ENCODE measurements at regions not wholly inside any gene's neighbourhood (a gene's known extent, or its start where the extent isn't known, plus 50 kb on each side); places are given as distances from the start of the nearest gene placed in this dataset.
A peak's percentile ranks its signal among the peaks of the same experiment; 100 is the strongest.

GRCh38 chr2:213229814-213230213 lies 54.5 kb upstream of the SPAG16 start:
- H2BK120ac ChIP-seq (ENCODE audit: low read depth, low read length) = no peak overlapping the region
- H2BK12ac ChIP-seq (ENCODE audit: low read length) = no peak overlapping the region
- no peak overlapping the region for H3K4me3 ChIP-seq (ENCODE audit: low read length in 2 of 2)
- no peaks in the 10 kb centered on the region for H3K79me1 ChIP-seq (ENCODE audit: low read depth, low read length)
- no peak overlapping the region for H2AFZ ChIP-seq (ENCODE audit: low read length)
- no peaks in the 10 kb centered on the region for H3K36me3 ChIP-seq (replicated peaks in 1 of 2; ENCODE audit: control insufficient read depth in 2 of 2, insufficient read depth in 2 of 2, low read length in 2 of 2)
- no peak overlapping the region for H2AK5ac ChIP-seq (ENCODE audit: low read depth, low read length)
- H3K18ac ChIP-seq (ENCODE audit: low read length) = no peak overlapping the region
- no peak overlapping the region for H3K9ac ChIP-seq (ENCODE audit: low read depth, low read length, poor library complexity)
- H4K91ac ChIP-seq (ENCODE audit: low read depth, low read length, poor library complexity) = no peak overlapping the region
- H2BK15ac ChIP-seq (ENCODE audit: low read length) = no peak overlapping the region
- no peak overlapping the region for H2BK5ac ChIP-seq (ENCODE audit: low read length)
- H3K4me1 ChIP-seq (ENCODE audit: control insufficient read depth in 2 of 2, insufficient read depth in 1 of 2, low read depth in 1 of 2, low read length in 2 of 2) = peaks cover 5 to 28% of the 10 kb centered on the region in 2 donors
- no peak overlapping the region for H3K27ac ChIP-seq (replicated peaks; ENCODE audit: low read length)
- H3K27me3 ChIP-seq (ENCODE audit: control insufficient read depth in 3 of 3, insufficient read depth in 3 of 3, low read depth in 1 of 3, low read length in 3 of 3) = no peaks in the 10 kb centered on the region
- H4K8ac ChIP-seq (ENCODE audit: low read depth, low read length) = no peak overlapping the region
- WGBS, 2 donors (ENCODE audit: extremely low coverage in 2 of 2, insufficient read length in 2 of 2, insufficient replicate concordance in 1 of 2) = no CpG with 5 or more reads among the region's 8 CpGs
- H3K4ac ChIP-seq (ENCODE audit: low read length) = no peak overlapping the region
- no peak for DNase-seq (ENCODE audit: low spot score)
- H3K14ac ChIP-seq (ENCODE audit: low read length) = no peak overlapping the region
- H3K23ac ChIP-seq (ENCODE audit: low read depth, low read length, poor library complexity) = no peak overlapping the region
- H3K4me2 ChIP-seq (ENCODE audit: insufficient read depth, low read length, poor library complexity, severe bottlenecking) = no peak overlapping the region
- no peaks in the 10 kb centered on the region for H3K9me3 ChIP-seq (replicated peaks in 1 of 2; ENCODE audit: control insufficient read depth in 2 of 2, insufficient read depth in 1 of 2, low read depth in 1 of 2, low read length in 2 of 2)

DNA sequence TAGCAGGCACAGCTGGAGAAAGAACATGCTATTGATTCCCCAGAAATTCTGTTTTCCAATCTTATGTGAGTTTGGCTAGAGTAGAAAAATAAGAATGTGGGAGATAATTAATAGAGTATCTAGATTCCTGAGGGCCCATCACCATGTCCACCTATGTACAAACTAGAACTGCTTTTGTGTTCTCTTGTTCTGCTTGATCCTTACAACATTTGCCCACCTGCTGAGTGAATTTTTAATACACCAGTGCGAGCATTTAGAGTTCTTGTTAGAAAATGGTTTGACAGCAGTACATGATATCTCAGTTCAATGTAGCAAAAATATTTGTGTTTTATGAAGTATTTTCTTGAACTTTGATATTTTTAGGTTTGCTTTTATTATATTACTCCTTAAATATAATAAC lies 52.3 kb upstream of the SPAG16 start:
- no peak overlapping the region for H3K18ac ChIP-seq (ENCODE audit: low read length)
- H2AFZ ChIP-seq (ENCODE audit: low read length) = no peak overlapping the region
- WGBS, 2 donors (ENCODE audit: extremely low coverage in 2 of 2, insufficient read length in 2 of 2, insufficient replicate concordance in 1 of 2) = no CpG with 5 or more reads among the region's 1 CpG
- H3K27me3 ChIP-seq (ENCODE audit: control insufficient read depth in 3 of 3, insufficient read depth in 3 of 3, low read depth in 1 of 3, low read length in 3 of 3) = no peaks in the 10 kb centered on the region
- H2AK5ac ChIP-seq (ENCODE audit: low read depth, low read length) = no peak overlapping the region
- no peak overlapping the region for H3K9ac ChIP-seq (ENCODE audit: low read depth, low read length, poor library complexity)
- H2BK120ac ChIP-seq (ENCODE audit: low read depth, low read length) = no peak overlapping the region
- H2BK5ac ChIP-seq (ENCODE audit: low read length) = no peak overlapping the region
- H3K4me1 ChIP-seq (ENCODE audit: control insufficient read depth in 2 of 2, insufficient read depth in 1 of 2, low read depth in 1 of 2, low read length in 2 of 2) = peaks cover 6 to 31% of the 10 kb centered on the region in 2 donors
- H4K8ac ChIP-seq (ENCODE audit: low read depth, low read length) = no peak overlapping the region
- H3K23ac ChIP-seq (ENCODE audit: low read depth, low read length, poor library complexity) = no peak overlapping the region
- H3K9me3 ChIP-seq (replicated peaks in 1 of 2; ENCODE audit: control insufficient read depth in 2 of 2, insufficient read depth in 1 of 2, low read depth in 1 of 2, low read length in 2 of 2) = no peaks in the 10 kb centered on the region
- no peak overlapping the region for H4K91ac ChIP-seq (ENCODE audit: low read depth, low read length, poor library complexity)
- H3K27ac ChIP-seq (replicated peaks; ENCODE audit: low read length) = peak overlapping the region; percentile 16
- H2BK12ac ChIP-seq (ENCODE audit: low read length) = no peak overlapping the region
- no peak overlapping the region for H2BK15ac ChIP-seq (ENCODE audit: low read length)
- no peak overlapping the region for H3K4me2 ChIP-seq (ENCODE audit: insufficient read depth, low read length, poor library complexity, severe bottlenecking)
- H3K36me3 ChIP-seq (replicated peaks in 1 of 2; ENCODE audit: control insufficient read depth in 2 of 2, insufficient read depth in 2 of 2, low read length in 2 of 2) = no peaks in the 10 kb centered on the region
- no peak overlapping the region for H3K4me3 ChIP-seq (ENCODE audit: low read length in 2 of 2)
- H3K79me1 ChIP-seq (ENCODE audit: low read depth, low read length) = no peaks in the 10 kb centered on the region
- no peak for DNase-seq (ENCODE audit: low spot score)
- no peak overlapping the region for H3K4ac ChIP-seq (ENCODE audit: low read length)
- no peak overlapping the region for H3K14ac ChIP-seq (ENCODE audit: low read length)

DNA sequence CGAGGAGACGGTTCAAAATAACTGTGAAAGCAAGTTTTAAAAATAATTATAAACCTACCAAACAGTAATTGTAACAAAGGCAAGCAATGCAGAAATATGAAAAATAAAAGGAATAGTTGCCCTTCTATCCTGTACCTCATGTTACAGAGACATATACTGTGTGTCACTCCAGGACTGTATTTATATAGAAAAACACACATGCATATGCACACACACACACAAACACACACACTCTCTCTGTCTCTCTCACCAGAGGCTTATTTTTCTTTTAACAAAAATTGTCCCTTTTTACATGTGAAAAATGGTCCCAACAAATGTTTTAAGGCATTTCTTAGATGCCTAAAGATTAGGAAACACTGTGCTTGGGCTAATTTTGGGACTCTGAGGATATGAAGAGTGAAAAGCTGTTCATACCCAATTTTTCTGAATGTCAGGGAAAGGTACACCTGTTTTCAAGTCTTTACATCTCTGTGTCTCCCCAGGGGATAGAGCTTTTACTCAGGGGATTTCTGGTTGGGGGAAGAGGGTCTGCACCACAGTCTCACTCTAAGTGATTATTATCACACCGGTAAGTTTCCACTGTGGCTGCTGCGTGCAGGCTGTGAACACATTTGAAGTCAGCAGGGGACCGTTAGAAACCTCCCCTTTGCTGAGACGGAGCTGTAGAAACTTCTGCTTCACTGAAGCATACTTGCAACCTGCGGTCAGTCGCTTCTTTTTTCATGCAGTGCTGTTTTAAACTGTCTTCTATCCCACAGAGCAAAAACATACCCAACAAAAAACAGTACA lies 51.4 kb upstream of the SPAG16 start:
- no peak overlapping the region for H3K9ac ChIP-seq (ENCODE audit: low read depth, low read length, poor library complexity)
- WGBS, 2 donors (ENCODE audit: extremely low coverage in 2 of 2, insufficient read length in 2 of 2, insufficient replicate concordance in 1 of 2) = no CpG with 5 or more reads among the region's 8 CpGs
- no peak overlapping the region for H3K4me3 ChIP-seq (ENCODE audit: low read length in 2 of 2)
- peak; percentile 48 for DNase-seq (ENCODE audit: low spot score)
- H2BK12ac ChIP-seq (ENCODE audit: low read length) = no peak overlapping the region
- H3K23ac ChIP-seq (ENCODE audit: low read depth, low read length, poor library complexity) = no peak overlapping the region
- H2BK5ac ChIP-seq (ENCODE audit: low read length) = no peak overlapping the region
- no peaks in the 10 kb centered on the region for H3K9me3 ChIP-seq (replicated peaks in 1 of 2; ENCODE audit: control insufficient read depth in 2 of 2, insufficient read depth in 1 of 2, low read depth in 1 of 2, low read length in 2 of 2)
- H3K79me1 ChIP-seq (ENCODE audit: low read depth, low read length) = no peaks in the 10 kb centered on the region
- H3K27ac ChIP-seq (replicated peaks; ENCODE audit: low read length) = peak overlapping the region; percentile 91
- no peaks in the 10 kb centered on the region for H3K27me3 ChIP-seq (ENCODE audit: control insufficient read depth in 3 of 3, insufficient read depth in 3 of 3, low read depth in 1 of 3, low read length in 3 of 3)
- no peaks in the 10 kb centered on the region for H3K36me3 ChIP-seq (replicated peaks in 1 of 2; ENCODE audit: control insufficient read depth in 2 of 2, insufficient read depth in 2 of 2, low read length in 2 of 2)
- H3K4me2 ChIP-seq (ENCODE audit: insufficient read depth, low read length, poor library complexity, severe bottlenecking) = peak overlapping the region; percentile 31
- no peak overlapping the region for H4K8ac ChIP-seq (ENCODE audit: low read depth, low read length)
- no peak overlapping the region for H2BK15ac ChIP-seq (ENCODE audit: low read length)
- no peak overlapping the region for H3K14ac ChIP-seq (ENCODE audit: low read length)
- H2AK5ac ChIP-seq (ENCODE audit: low read depth, low read length) = no peak overlapping the region
- peaks cover 6 to 31% of the 10 kb centered on the region in 2 donors for H3K4me1 ChIP-seq (ENCODE audit: control insufficient read depth in 2 of 2, insufficient read depth in 1 of 2, low read depth in 1 of 2, low read length in 2 of 2)
- H2BK120ac ChIP-seq (ENCODE audit: low read depth, low read length) = no peak overlapping the region
- H3K18ac ChIP-seq (ENCODE audit: low read length) = no peak overlapping the region
- H4K91ac ChIP-seq (ENCODE audit: low read depth, low read length, poor library complexity) = no peak overlapping the region
- no peak overlapping the region for H3K4ac ChIP-seq (ENCODE audit: low read length)
- H2AFZ ChIP-seq (ENCODE audit: low read length) = peak overlapping the region; percentile 75

DNA sequence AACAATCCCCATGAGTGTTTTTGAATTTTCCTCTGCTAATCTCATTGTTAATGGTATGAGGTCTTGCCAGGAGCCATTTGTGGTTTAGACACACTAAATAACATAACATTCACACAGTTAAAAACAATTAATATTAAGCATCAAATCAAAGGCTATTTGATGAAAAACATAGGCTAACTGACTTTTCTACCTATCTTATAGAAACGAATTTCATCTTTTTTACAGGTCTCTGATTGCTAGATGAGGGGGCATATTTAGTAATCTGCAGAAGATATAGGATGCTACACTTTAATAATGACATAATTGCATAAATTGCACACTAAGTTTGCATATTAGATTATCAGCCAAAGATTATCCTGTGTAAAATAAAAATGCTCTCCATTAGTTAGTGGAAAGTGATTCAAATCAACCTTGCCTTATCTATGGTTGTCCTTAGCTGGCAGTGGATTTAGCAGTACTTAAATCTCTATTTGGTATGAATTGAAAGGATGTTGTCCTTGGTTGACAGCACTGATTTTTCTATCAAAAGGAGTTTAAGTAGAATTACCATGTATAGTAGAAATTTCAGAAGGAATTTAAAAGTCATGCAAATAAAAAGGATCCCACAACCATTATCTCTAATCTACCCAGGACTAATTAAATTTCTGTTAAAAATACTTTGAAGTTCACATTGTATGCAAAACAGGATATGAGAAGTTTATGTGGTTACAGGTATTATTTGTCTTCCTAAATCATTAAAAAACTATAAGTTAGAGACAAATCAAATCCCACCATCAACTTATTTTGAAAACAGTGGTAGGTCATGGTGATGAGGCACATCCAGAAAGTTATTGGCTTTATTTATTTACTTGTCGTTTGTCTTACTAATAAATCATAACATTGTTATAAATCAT lies 50.6 kb upstream of the SPAG16 start:
- no peak overlapping the region for H3K18ac ChIP-seq (ENCODE audit: low read length)
- H3K79me1 ChIP-seq (ENCODE audit: low read depth, low read length) = no peaks in the 10 kb centered on the region
- no peaks in the 10 kb centered on the region for H3K27me3 ChIP-seq (ENCODE audit: control insufficient read depth in 3 of 3, insufficient read depth in 3 of 3, low read depth in 1 of 3, low read length in 3 of 3)
- no peak overlapping the region for H3K4me3 ChIP-seq (ENCODE audit: low read length in 2 of 2)
- H3K4me1 ChIP-seq (ENCODE audit: control insufficient read depth in 2 of 2, insufficient read depth in 1 of 2, low read depth in 1 of 2, low read length in 2 of 2) = peaks cover 6 to 31% of the 10 kb centered on the region in 2 donors
- H2BK15ac ChIP-seq (ENCODE audit: low read length) = no peak overlapping the region
- no peak overlapping the region for H4K8ac ChIP-seq (ENCODE audit: low read depth, low read length)
- H2AFZ ChIP-seq (ENCODE audit: low read length) = peak overlapping the region; percentile 75
- no peak overlapping the region for H3K9ac ChIP-seq (ENCODE audit: low read depth, low read length, poor library complexity)
- peak overlapping the region; percentile 31 for H3K4me2 ChIP-seq (ENCODE audit: insufficient read depth, low read length, poor library complexity, severe bottlenecking)
- no peak overlapping the region for H2AK5ac ChIP-seq (ENCODE audit: low read depth, low read length)
- no peak overlapping the region for H3K14ac ChIP-seq (ENCODE audit: low read length)
- H2BK5ac ChIP-seq (ENCODE audit: low read length) = no peak overlapping the region
- H4K91ac ChIP-seq (ENCODE audit: low read depth, low read length, poor library complexity) = no peak overlapping the region
- no peak overlapping the region for H3K23ac ChIP-seq (ENCODE audit: low read depth, low read length, poor library complexity)
- peak overlapping the region; percentile 91 for H3K27ac ChIP-seq (replicated peaks; ENCODE audit: low read length)
- no CpG with 5 or more reads among the region's 2 CpGs for WGBS, 2 donors (ENCODE audit: extremely low coverage in 2 of 2, insufficient read length in 2 of 2, insufficient replicate concordance in 1 of 2)
- no peak overlapping the region for H2BK120ac ChIP-seq (ENCODE audit: low read depth, low read length)
- no peak overlapping the region for H3K4ac ChIP-seq (ENCODE audit: low read length)
- H3K36me3 ChIP-seq (replicated peaks in 1 of 2; ENCODE audit: control insufficient read depth in 2 of 2, insufficient read depth in 2 of 2, low read length in 2 of 2) = no peaks in the 10 kb centered on the region
- no peak for DNase-seq (ENCODE audit: low spot score)
- H2BK12ac ChIP-seq (ENCODE audit: low read length) = no peak overlapping the region
- no peaks in the 10 kb centered on the region for H3K9me3 ChIP-seq (replicated peaks in 1 of 2; ENCODE audit: control insufficient read depth in 2 of 2, insufficient read depth in 1 of 2, low read depth in 1 of 2, low read length in 2 of 2)
